Heart right ventricle (tissue), 16 donors: ENCODE measurements at regions not wholly inside any gene's neighbourhood (a gene's known extent, or its start where the extent isn't known, plus 50 kb on each side); places are given as distances from the start of the nearest gene placed in this dataset.

Source experiments
- ATAC-seq, 8 donors: fragments of 200-7000 bp; cut with Tn5 transposase; one replicate each; pipeline ENCODE4 v1.9.1; 2020; ENCODE audit warnings: mild to moderate bottlenecking in 8 of 8, moderate library complexity in 8 of 8, moderate number of reproducible peaks in 1 of 8
- DNase-seq, 2 donors: peaks; one replicate each; pipeline ENCODE4 v3.0.0-alpha.2; 2020
- H3K27ac ChIP-seq, 10 donors: fragments of 200-600 bp; sonication (generic) in 2 of 10; one replicate each; pipeline versions ENCODE4 v1.5.0 to v1.8.0; 2020 to 2022; ENCODE audit warnings: mild to moderate bottlenecking in 3 of 10
- H3K27me3 ChIP-seq, 7 donors: fragments of 200-600 bp; one replicate each; pipeline ENCODE4 v1.8.0; 2021 to 2022; ENCODE audit warnings: mild to moderate bottlenecking in 2 of 7
- H3K36me3 ChIP-seq, 9 donors: fragments of 200-600 bp; sonication (generic) in 1 of 9; one replicate each; pipeline versions ENCODE4 v1.5.0 to v1.8.0; 2020 to 2022; ENCODE audit warnings: mild to moderate bottlenecking in 2 of 9
- H3K4me1 ChIP-seq, 9 donors: fragments of 200-600 bp; sonication (generic) in 1 of 9; one replicate each; pipeline versions ENCODE4 v1.5.0 to v1.8.0; 2020 to 2022; ENCODE audit warnings: mild to moderate bottlenecking in 4 of 9
- H3K4me3 ChIP-seq, 10 donors: fragments of 200-600 bp; sonication (generic) in 2 of 10; one replicate each; pipeline versions ENCODE4 v1.5.0 to v1.8.0; 2020 to 2022; ENCODE audit warnings: mild to moderate bottlenecking in 7 of 10, moderate library complexity in 2 of 10
- H3K9me3 ChIP-seq, 11 donors: fragments of 200-600 bp in 10 of 11; sonication (generic) in 2 of 11; one replicate each; pipeline versions ENCODE4 v1.5.0 to v1.8.0; 2013 to 2022; ENCODE audit warnings: mild to moderate bottlenecking in 2 of 11, control low read depth in 1 of 11, moderate library complexity in 1 of 11
- CTCF ChIP-seq, 9 donors: fragments of 200-600 bp; sonication (generic) in 2 of 9; IDR thresholded peaks; one replicate each; pipeline versions ENCODE4 v1.5.0 to v1.8.0; 2021 to 2022; ENCODE audit warnings: antibody characterized with exemption in 9 of 9, mild to moderate bottlenecking in 5 of 9, moderate library complexity in 1 of 9
- WGBS, 2 donors: extraction: QIAGEN DNeasy Blood & Tissue Kit; methylation state at CpG; one replicate each; pipeline ENCODE4 v1.1.7; 2013; ENCODE audit warnings: inconsistent platforms in 1 of 2; 5-methylcytosine and 5-hydroxymethylcytosine counted together
- intact Hi-C, 10 donors: fragments of 100-400 bp; cut with DNase I; formaldehyde crosslinking; loops; one replicate each; pipeline versions ENCODE4 v1.11.1 to v1.14.2; 2022
- donor health status: Arrhythmogenic right ventricular cardiomyopathy.
- donor health status: ischemic (EF 13 %, LVEDD 7.1; RV severe dilation, severe dysfunction).
- donor health status: healthy with polysubstance abuse.
- donor health status: DM: no; HTN: yes; CAD: no.
- donor health status: DM: no; HTN: no; CAD: no.
- donor health status: ischemic (EF 25% LVEDD 6.9; RV normal size, moderate dysfunction).
- donor health status: ischemic (EF 25% LVEDD 5.7; RV mildly dilated, moderate dysfunction).
- donor health status: healthy.
- donor health status: DM: yes; HTN: yes; CAD: no.
- donor health status: Ischemic cardiomyopathy.
- donor health status: ischemic (EF 35%, LVEDD 5.7; RV mildly dilated, moderate dysfunction).
- donor health status: nonischemic (EF 11% LVEDD 7.7; RV severe dilation, severe dysfunction).
- donor health status: DM: yes; HTN: yes; CAD: no.
- donor health status: PGD.
- donor health status: ischemic (EF 29% LVEDD 5.4; RV normal size, mild dysfunction).
- donor health status: nonischemic (EF 23%, LVEDD 6.1; RV moderate dilation, normal function).

- no peaks in the 10 kb centered on the region for H3K9me3 ChIP-seq
- H3K4me3 ChIP-seq = no peak overlapping the region
- no peaks in the 10 kb centered on the region for H3K36me3 ChIP-seq
- intact Hi-C loops = loop anchor here in 2 of 10 donors (5.0 to 10.0 kb wide), 2 partner anchors 75 to 78 kb away; partner anchors contain the start of gene COL3A1 (in 2 of the 2)
- H3K27ac ChIP-seq = peak overlapping the region in 6 of 10 donors; percentile 2 to 59 (median 32)
- DNase-seq (peak in 1 of 2 donors; percentile 9), ATAC-seq (peak in 5 of 8 donors; percentile 50 to 83 (median 71))
- no peaks in the 10 kb centered on the region for H3K27me3 ChIP-seq
- WGBS, 2 donors = 49 to 63% methylated on average over 3 of the region's 3 CpGs
- no peak for TF ChIP-seq CTCF (IDR thresholded peaks at IDR 0.05)
- peaks cover 0 to 5% (median 0%) of the 10 kb centered on the region in 9 donors for H3K4me1 ChIP-seq
Observed at GRCh38 chr2:188897096-188897495, 77.1 kb upstream of the COL3A1 start.

GRCh38 chr2:188898261-188898660 is 75.9 kb upstream of the COL3A1 start:
- H3K27me3 ChIP-seq = no peaks in the 10 kb centered on the region
- H3K36me3 ChIP-seq = no peaks in the 10 kb centered on the region
- no peak overlapping the region for H3K4me3 ChIP-seq
- DNase-seq = no peak
- peaks cover 0 to 1% (median 0%) of the 10 kb centered on the region in 9 donors for H3K4me1 ChIP-seq
- intact Hi-C loops = loop anchor here in 3 of 10 donors (1.0 to 10.0 kb wide), 3 partner anchors 41 to 77 kb away; partner anchors contain the start of gene COL3A1 (in 2 of the 3)
- ATAC-seq = no peak
- H3K9me3 ChIP-seq = no peaks in the 10 kb centered on the region
- TF ChIP-seq CTCF (IDR thresholded peaks at IDR 0.05) = no peak
- peak overlapping the region in 6 of 10 donors; percentile 2 to 57 (median 25) for H3K27ac ChIP-seq
- WGBS, 2 donors = 82 to 86% methylated on average over 4 of the region's 4 CpGs

GRCh38 chr2:188902901-188903491 is 71.2 kb upstream of the COL3A1 start:
- no peak for TF ChIP-seq CTCF (IDR thresholded peaks at IDR 0.05)
- no peak for ATAC-seq

GRCh38 chr2:188903740-188904139 is 70.4 kb upstream of the COL3A1 start:
- Histone ChIP-seq H3K4me3 (no peak overlapping the region), H3K36me3 (no peaks in the 10 kb centered on the region), H3K4me1 (no peaks in the 10 kb centered on the region), H3K27ac (no peak overlapping the region), H3K27me3 (no peaks in the 10 kb centered on the region), H3K9me3 (peaks cover 0 to 2% (median 0%) of the 10 kb centered on the region in 11 donors)
- DNase-seq (no peak), ATAC-seq (no peak)
- WGBS, 2 donors = 91 to 95% methylated on average over 1 of the region's 1 CpG
- intact Hi-C loops = loop anchor here in 1 of 10 donors (5.0 kb wide), 1 partner anchor 34 kb away; no protein-coding TSS in a partner anchor
- TF ChIP-seq CTCF (IDR thresholded peaks at IDR 0.05) = no peak

More at GRCh38 chr2:188902901-188903491, 71.2 kb upstream of the COL3A1 start:
- intact Hi-C loops = loop anchor here in 1 of 10 donors (5.0 kb wide), 1 partner anchor 34 kb away; no protein-coding TSS in a partner anchor
- WGBS, 2 donors = 59 to 62% methylated on average over 3 of the region's 3 CpGs
- peaks cover 0 to 2% (median 0%) of the 10 kb centered on the region in 11 donors for H3K9me3 ChIP-seq
- no peak overlapping the region for H3K27ac ChIP-seq
- DNase-seq = no peak
- no peaks in the 10 kb centered on the region for H3K27me3 ChIP-seq
- no peaks in the 10 kb centered on the region for H3K36me3 ChIP-seq
- H3K4me3 ChIP-seq = no peak overlapping the region
- no peaks in the 10 kb centered on the region for H3K4me1 ChIP-seq
